ENCODE measurements at regions not wholly inside any gene's neighbourhood (a gene's known extent, or its start where the extent isn't known, plus 50 kb on each side); places are given as distances from the start of the nearest gene placed in this dataset.

DNA sequence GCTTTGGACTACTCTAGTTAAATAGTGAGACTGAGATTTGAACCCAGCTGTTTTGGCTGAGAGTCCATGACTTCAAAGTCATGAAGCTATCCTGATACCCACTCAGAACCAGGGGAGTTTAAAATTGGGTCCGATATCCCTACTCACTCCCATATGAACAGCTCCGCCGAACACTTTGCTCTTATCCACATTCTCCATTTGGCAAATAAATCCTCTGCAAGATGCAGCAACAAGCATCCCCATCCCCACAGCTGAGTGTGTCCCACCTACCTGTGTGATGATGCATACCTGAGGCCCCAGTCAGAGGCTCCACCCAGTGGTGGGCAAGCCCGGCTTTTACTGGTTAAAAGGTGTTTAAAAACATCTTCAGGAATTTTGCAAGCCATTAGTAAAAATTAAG lies 108.3 kb upstream of the SLC24A3 start:
- H3K27me3 ChIP-seq (ENCODE audit: insufficient read depth in 3 of 3, low read length in 2 of 3) = no peaks in the 10 kb centered on the region
- no peaks in the 10 kb centered on the region for H3K9me3 ChIP-seq
- no peak overlapping the region for H3K4me3 ChIP-seq
- H3K4me1 ChIP-seq = no peaks in the 10 kb centered on the region
- 90 to 97% (median 96%) methylated on average over 4 of the region's 4 CpGs for WGBS, 3 donors
- H3K36me3 ChIP-seq (ENCODE audit: insufficient read depth in 1 of 2, low read depth in 1 of 2) = no peaks in the 10 kb centered on the region
- ATAC-seq = no peak
- no peak for DNase-seq
- no peak overlapping the region for H3K27ac ChIP-seq
- intact Hi-C loops (cut with DNase I) = no loop called here
- TF ChIP-seq, protein P1, sequence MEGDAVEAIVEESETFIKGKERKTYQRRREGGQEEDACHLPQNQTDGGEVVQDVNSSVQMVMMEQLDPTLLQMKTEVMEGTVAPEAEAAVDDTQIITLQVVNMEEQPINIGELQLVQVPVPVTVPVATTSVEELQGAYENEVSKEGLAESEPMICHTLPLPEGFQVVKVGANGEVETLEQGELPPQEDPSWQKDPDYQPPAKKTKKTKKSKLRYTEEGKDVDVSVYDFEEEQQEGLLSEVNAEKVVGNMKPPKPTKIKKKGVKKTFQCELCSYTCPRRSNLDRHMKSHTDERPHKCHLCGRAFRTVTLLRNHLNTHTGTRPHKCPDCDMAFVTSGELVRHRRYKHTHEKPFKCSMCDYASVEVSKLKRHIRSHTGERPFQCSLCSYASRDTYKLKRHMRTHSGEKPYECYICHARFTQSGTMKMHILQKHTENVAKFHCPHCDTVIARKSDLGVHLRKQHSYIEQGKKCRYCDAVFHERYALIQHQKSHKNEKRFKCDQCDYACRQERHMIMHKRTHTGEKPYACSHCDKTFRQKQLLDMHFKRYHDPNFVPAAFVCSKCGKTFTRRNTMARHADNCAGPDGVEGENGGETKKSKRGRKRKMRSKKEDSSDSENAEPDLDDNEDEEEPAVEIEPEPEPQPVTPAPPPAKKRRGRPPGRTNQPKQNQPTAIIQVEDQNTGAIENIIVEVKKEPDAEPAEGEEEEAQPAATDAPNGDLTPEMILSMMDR (IDR thresholded peaks at IDR 0.05) = no peak

DNA sequence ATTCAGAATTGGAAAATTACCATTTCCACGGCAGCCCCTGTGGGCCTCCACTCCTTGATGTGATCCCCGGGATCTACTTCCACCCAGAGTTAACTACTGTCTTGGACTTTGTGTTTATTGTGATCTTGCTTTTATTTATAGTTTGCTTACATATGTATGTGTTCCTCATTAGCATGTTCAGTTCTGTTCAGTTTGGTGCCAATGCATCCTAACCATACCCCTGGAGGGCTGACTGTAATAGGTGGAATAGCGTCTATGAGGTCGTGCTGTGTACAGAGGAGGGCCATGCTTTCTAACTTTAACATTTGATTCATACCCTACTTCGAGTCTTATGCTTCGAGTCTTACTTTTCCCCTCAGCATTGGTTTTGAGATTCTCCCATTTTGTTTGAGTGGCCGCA lies 104.3 kb upstream of the SLC24A3 start:
- intact Hi-C loops (cut with DNase I) = no loop called here
- no peaks in the 10 kb centered on the region for H3K9me3 ChIP-seq
- TF ChIP-seq, protein P1 (IDR thresholded peaks at IDR 0.05) = no peak
- H3K27ac ChIP-seq = no peak overlapping the region
- WGBS, 3 donors = 79 to 85% (median 81%) methylated on average over 7 of the region's 7 CpGs
- DNase-seq = no peak
- H3K36me3 ChIP-seq (ENCODE audit: insufficient read depth in 1 of 2, low read depth in 1 of 2) = no peaks in the 10 kb centered on the region
- no peaks in the 10 kb centered on the region for H3K27me3 ChIP-seq (ENCODE audit: insufficient read depth in 3 of 3, low read length in 2 of 3)
- no peak for ATAC-seq
- H3K4me1 ChIP-seq = no peaks in the 10 kb centered on the region
- H3K4me3 ChIP-seq = no peak overlapping the region

DNA sequence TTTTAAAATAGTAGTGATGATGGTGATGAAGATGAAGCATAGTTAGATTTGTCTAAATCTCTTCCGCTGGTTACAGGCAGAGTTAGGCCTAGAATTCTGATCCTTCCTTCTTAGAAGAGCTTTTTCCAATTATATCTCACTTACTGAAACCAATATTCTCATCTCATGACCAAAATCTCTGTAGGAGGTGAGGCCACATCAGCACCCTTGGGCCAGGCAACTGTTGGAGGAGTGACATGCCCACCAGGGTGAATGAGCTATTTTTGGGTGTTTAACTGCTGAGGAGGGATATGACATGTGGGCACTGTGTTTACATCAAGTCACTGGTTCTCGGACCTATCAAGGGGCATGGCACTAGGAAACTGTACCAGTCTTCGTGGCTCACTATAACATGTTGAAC lies 102.2 kb upstream of the SLC24A3 start:
- H3K9me3 ChIP-seq = no peaks in the 10 kb centered on the region
- TF ChIP-seq, protein P1 (IDR thresholded peaks at IDR 0.05) = no peak
- intact Hi-C loops (cut with DNase I) = no loop called here
- no peaks in the 10 kb centered on the region for H3K4me1 ChIP-seq
- no peak overlapping the region for H3K27ac ChIP-seq
- no peak for DNase-seq
- no peaks in the 10 kb centered on the region for H3K36me3 ChIP-seq (ENCODE audit: insufficient read depth in 1 of 2, low read depth in 1 of 2)
- H3K27me3 ChIP-seq (ENCODE audit: insufficient read depth in 3 of 3, low read length in 2 of 3) = no peaks in the 10 kb centered on the region
- no peak for ATAC-seq
- no peak overlapping the region for H3K4me3 ChIP-seq
- 74 to 92% (median 88%) methylated on average over 3 of the region's 3 CpGs for WGBS, 3 donors

DNA sequence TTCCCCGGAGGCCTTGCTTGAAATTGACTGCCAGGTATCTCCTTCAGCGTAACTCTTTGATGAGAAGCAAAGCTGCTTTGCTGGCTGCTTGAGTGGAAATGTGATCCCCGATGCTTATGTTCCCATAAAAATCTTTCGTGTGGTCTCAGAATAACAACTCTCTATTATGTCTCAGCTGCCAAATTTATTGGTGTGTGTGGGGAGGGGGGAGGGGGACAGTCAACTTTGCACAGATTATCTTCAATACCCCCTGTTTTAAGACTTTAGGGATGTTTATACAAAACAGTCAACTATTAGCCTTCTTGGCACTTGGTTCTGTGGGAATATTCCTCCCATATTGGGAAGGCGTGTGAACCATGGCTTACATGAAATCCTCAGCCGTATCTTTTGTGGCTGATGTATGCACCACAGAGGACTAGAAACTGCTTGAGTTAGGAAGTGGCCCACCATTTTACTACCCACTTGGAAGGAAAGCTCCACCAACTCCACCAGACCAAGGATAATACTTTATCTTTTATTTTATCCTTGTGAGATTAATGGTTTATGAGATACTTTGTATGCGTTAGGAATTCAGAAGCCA lies 101.5 kb upstream of the SLC24A3 start:
- ATAC-seq = no peak

More for the DNA sequence above, 101.5 kb upstream of the SLC24A3 start:
- intact Hi-C loops (cut with DNase I) = no loop called here
- Histone ChIP-seq H3K4me1 (no peaks in the 10 kb centered on the region), H3K9me3 (no peaks in the 10 kb centered on the region), H3K27me3 (ENCODE audit: insufficient read depth in 3 of 3, low read length in 2 of 3) (no peaks in the 10 kb centered on the region), H3K27ac (no peak overlapping the region), H3K36me3 (ENCODE audit: insufficient read depth in 1 of 2, low read depth in 1 of 2) (no peaks in the 10 kb centered on the region), H3K4me3 (no peak overlapping the region)
- no peak for DNase-seq
- TF ChIP-seq, protein P1 (IDR thresholded peaks at IDR 0.05) = no peak
- 36 to 55% (median 45%) methylated on average over 7 of the region's 7 CpGs for WGBS, 3 donors
